GM12873 (cell line): ENCODE measurements at regions not wholly inside any gene's neighbourhood (a gene's known extent, or its start where the extent isn't known, plus 50 kb on each side); places are given as distances from the start of the nearest gene placed in this dataset.

Experiments used
- TF ChIP-seq, protein P1 (sequence below): IDR thresholded peaks from 2 replicates; pipeline ENCODE4 v1.5.1; 2012; ENCODE audit warnings: low read depth, mild to moderate bottlenecking, moderate library complexity, low read length, control low read depth; ENCODE audit not compliant: insufficient read depth; ENCODE audit errors: missing control alignments

DNA sequence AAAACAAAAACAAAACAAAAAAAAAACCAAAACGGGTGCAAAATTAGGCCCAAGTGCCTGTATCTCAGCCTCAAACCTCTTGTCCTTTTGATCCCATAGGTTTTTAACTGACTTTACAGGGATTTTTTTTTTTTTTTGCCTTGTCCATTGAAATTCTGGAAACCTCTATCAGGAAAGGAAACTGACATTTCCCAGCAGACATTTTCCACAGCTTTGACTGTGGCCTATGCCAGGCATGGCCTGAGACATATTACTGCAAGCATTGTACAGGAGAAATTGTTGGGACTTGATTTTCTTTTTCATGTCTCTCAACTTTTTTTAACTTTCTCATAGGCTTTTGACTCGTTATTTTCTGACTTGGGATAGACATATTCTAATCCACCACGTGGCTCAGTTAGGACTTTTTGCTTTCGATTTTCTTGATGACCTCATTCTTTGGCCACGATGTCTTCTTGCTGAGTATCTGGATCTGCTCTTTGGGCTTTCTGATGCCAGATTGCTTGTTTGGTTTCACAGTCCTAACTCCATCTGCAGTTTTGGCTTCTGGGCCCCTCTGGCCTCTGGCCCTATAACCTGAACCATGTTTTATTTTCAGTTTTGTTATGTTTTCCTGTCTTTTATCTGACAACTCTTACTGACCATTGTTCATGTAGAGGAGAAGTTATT is 336.1 kb upstream of the C11orf87 start:
- TF ChIP-seq, protein P1, sequence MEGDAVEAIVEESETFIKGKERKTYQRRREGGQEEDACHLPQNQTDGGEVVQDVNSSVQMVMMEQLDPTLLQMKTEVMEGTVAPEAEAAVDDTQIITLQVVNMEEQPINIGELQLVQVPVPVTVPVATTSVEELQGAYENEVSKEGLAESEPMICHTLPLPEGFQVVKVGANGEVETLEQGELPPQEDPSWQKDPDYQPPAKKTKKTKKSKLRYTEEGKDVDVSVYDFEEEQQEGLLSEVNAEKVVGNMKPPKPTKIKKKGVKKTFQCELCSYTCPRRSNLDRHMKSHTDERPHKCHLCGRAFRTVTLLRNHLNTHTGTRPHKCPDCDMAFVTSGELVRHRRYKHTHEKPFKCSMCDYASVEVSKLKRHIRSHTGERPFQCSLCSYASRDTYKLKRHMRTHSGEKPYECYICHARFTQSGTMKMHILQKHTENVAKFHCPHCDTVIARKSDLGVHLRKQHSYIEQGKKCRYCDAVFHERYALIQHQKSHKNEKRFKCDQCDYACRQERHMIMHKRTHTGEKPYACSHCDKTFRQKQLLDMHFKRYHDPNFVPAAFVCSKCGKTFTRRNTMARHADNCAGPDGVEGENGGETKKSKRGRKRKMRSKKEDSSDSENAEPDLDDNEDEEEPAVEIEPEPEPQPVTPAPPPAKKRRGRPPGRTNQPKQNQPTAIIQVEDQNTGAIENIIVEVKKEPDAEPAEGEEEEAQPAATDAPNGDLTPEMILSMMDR: no peak

DNA sequence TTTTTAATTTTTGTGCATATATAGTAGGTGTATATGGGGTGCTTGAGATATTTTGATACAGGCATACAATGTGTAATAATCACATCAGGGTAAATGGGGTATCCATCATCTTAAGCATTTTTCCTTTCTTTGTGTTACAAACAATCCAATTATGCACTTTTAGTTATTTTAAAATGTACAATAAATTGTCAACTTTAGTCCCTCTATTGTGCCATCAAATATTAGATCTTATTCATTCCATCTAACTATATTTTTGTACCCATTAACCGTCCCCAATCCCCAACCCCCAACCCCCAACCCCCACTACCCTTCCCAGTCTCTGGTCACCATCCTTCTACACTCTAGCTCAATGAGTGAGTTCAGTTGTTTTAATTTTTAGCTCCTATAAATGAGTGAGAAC is 335.1 kb upstream of the C11orf87 start:
- TF ChIP-seq, protein P1: no peak

GRCh38 chr11:109088086-109088485 is 333.9 kb upstream of the C11orf87 start:
- TF ChIP-seq, protein P1: no peak

GRCh38 chr11:109089144-109089543 is 332.8 kb upstream of the C11orf87 start:
- TF ChIP-seq, protein P1: no peak

DNA sequence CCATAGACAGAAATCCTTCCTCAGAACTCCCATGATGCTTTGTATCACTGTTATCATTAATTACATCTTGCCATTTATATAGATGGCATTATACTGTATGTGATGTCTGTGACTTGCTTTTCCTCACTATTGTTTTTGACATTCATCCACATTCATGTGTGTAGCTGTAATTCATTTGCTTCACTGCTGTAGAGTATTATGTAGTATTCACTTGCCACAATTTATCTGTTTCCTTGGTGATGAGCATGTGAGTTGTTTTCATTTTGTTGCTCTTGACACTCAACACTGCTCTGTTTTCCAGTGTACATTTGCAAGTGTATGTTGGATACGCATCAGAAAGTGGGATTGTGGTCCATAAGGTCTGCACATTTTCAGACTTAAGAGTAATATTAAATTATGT is 328.6 kb upstream of the C11orf87 start:
- TF ChIP-seq, protein P1: no peak

GRCh38 chr11:109096266-109096665 is 325.7 kb upstream of the C11orf87 start:
- TF ChIP-seq, protein P1: no peak

GRCh38 chr11:109106151-109106906 is 315.7 kb upstream of the C11orf87 start:
- TF ChIP-seq, protein P1: no peak
